Spleen (tissue), 11 donors: ENCODE measurements at regions not wholly inside any gene's neighbourhood (a gene's known extent, or its start where the extent isn't known, plus 50 kb on each side); places are given as distances from the start of the nearest gene placed in this dataset.

Source experiments
- DNase-seq: peaks from one replicate; pipeline ENCODE4 v3.0.0-alpha.2; 2020
- H3K27ac ChIP-seq, 8 donors: fragments of 200-600 bp; sonication (generic) in 7 of 8; 1 replicate in 4 of 8; 2 replicates in 4 of 8; pipeline versions ENCODE4 v1.5.0 to v1.8.0; 2016 to 2021; ENCODE audit warnings: inconsistent platforms in 4 of 8, mild to moderate bottlenecking in 4 of 8, moderate library complexity in 1 of 8
- H3K27me3 ChIP-seq, 7 donors: fragments of 200-600 bp; sonication (generic) in 6 of 7; replicated peaks in 1 of 7; 1 replicate in 4 of 7; 2 replicates in 3 of 7; pipeline versions ENCODE4 v1.5.0 to v1.8.0; 2016 to 2021; ENCODE audit warnings: inconsistent platforms in 3 of 7, mild to moderate bottlenecking in 1 of 7
- H3K36me3 ChIP-seq, 6 donors: fragments of 200-600 bp; sonication (generic) in 5 of 6; 1 replicate in 4 of 6; 2 replicates in 2 of 6; pipeline versions ENCODE4 v1.5.0 to v1.8.0; 2016 to 2021; ENCODE audit warnings: inconsistent platforms in 2 of 6
- H3K4me1 ChIP-seq, 6 donors: fragments of 200-600 bp; sonication (generic) in 5 of 6; 1 replicate in 3 of 6; 2 replicates in 3 of 6; pipeline versions ENCODE4 v1.5.0 to v1.8.0; 2016 to 2021; ENCODE audit warnings: inconsistent platforms in 3 of 6
- H3K4me3 ChIP-seq, 8 donors: fragments of 200-600 bp; sonication (generic) in 7 of 8; 1 replicate in 4 of 8; 2 replicates in 4 of 8; pipeline versions ENCODE4 v1.5.0 to v1.8.0; 2016 to 2021; ENCODE audit warnings: inconsistent platforms in 4 of 8, mild to moderate bottlenecking in 4 of 8, moderate library complexity in 2 of 8
- H3K9me3 ChIP-seq, 8 donors: fragments of 200-600 bp; sonication (generic) in 7 of 8; 1 replicate in 4 of 8; 2 replicates in 4 of 8; pipeline versions ENCODE4 v1.5.0 to v1.8.0; 2016 to 2021; ENCODE audit warnings: inconsistent platforms in 4 of 8
- CTCF ChIP-seq, 11 experiments: fragments of 200-600 bp in 7 of 11; fragments of 450-650 bp in 4 of 11; sonication (generic) in 4 of 11; IDR thresholded peaks in 8 of 11; conservative IDR thresholded peaks in 3 of 11; 1 replicate in 7 of 11; 2 replicates in 4 of 11; pipeline versions ENCODE4 v1.4.0 to v1.8.0; 2016 to 2021; ENCODE audit warnings: antibody characterized with exemption in 11 of 11, inconsistent platforms in 4 of 11, mild to moderate bottlenecking in 1 of 11
- POLR2A ChIP-seq, 3 donors: fragments of 450-650 bp; IDR thresholded peaks; one replicate each; pipeline ENCODE4 v1.5.1; 2017; ENCODE audit warnings: antibody characterized with exemption in 3 of 3, mild to moderate bottlenecking in 1 of 3
- POLR2AphosphoS5 ChIP-seq, 3 donors: sonication (generic); formaldehyde crosslinking; IDR thresholded peaks; one replicate each; pipeline ENCODE4 v1.5.1; 2017; ENCODE audit warnings: antibody characterized with exemption in 3 of 3
- WGBS, 5 donors: extraction: QIAGEN DNeasy Blood & Tissue Kit in 3 of 5; methylation state at CpG; one replicate each; pipeline versions ENCODE4 v1.1.5 to v1.1.7; 2013 to 2018; 5-methylcytosine and 5-hydroxymethylcytosine counted together
- intact Hi-C: fragments of 100-400 bp; cut with DNase I; formaldehyde crosslinking; loops from one replicate; pipeline ENCODE4 v1.15.0; 2023; ENCODE audit warnings: low total_unique reads
- donor health status: healthy with polysubstance abuse.
- donor health status: DM: no; HTN: no; CAD: no; lungs with moderate emphysema.
- donor health status: DM: no; HTN: no; CAD: no.
- donor health status: Bipolar disorder and iron deficiency.
- donor health status: healthy.
- donor health status: DM: no; HTN: no; CAD: no.
- donor health status: DM: yes; HTN: yes; CAD: no.

- H3K27ac ChIP-seq: no peak overlapping the region
- intact Hi-C loops: no loop called here
- TF ChIP-seq POLR2AphosphoS5 (IDR thresholded peaks at IDR 0.05): no peak
- no peak for TF ChIP-seq CTCF (IDR thresholded peaks at IDR 0.05 in 8 of 11, conservative IDR thresholded peaks at IDR 0.05 in 3 of 11)
- TF ChIP-seq POLR2A (IDR thresholded peaks at IDR 0.05): no peak
- no peaks in the 10 kb centered on the region for H3K4me1 ChIP-seq
- H3K9me3 ChIP-seq: no peaks in the 10 kb centered on the region
- 65 to 81% (median 73%) methylated on average over 4 of the region's 4 CpGs for WGBS, 5 donors
- H3K4me3 ChIP-seq: no peak overlapping the region
- no peaks in the 10 kb centered on the region for H3K27me3 ChIP-seq
- H3K36me3 ChIP-seq: no peaks in the 10 kb centered on the region
- DNase-seq: no peak
Measured at GRCh38 chr1:165045902-165046301, 310.6 kb downstream of the LMX1A start.

- Histone ChIP-seq H3K36me3 (no peaks in the 10 kb centered on the region), H3K4me3 (no peak overlapping the region), H3K27ac (no peak overlapping the region), H3K9me3 (no peaks in the 10 kb centered on the region), H3K4me1 (no peaks in the 10 kb centered on the region), H3K27me3 (no peaks in the 10 kb centered on the region)
- intact Hi-C loops: no loop called here
- 59 to 79% (median 66%) methylated on average over 1 of the region's 1 CpG for WGBS, 5 donors
- TF ChIP-seq POLR2AphosphoS5 (IDR thresholded peaks at IDR 0.05): no peak
- no peak for TF ChIP-seq POLR2A (IDR thresholded peaks at IDR 0.05)
- no peak for TF ChIP-seq CTCF (IDR thresholded peaks at IDR 0.05 in 8 of 11, conservative IDR thresholded peaks at IDR 0.05 in 3 of 11)
- no peak for DNase-seq
Measured at GRCh38 chr1:165040641-165041040, 315.9 kb downstream of the LMX1A start.

- 69 to 88% (median 76%) methylated on average over 3 of the region's 3 CpGs for WGBS, 5 donors
- Histone ChIP-seq H3K27me3 (no peaks in the 10 kb centered on the region), H3K9me3 (no peaks in the 10 kb centered on the region), H3K36me3 (no peaks in the 10 kb centered on the region), H3K4me1 (no peaks in the 10 kb centered on the region), H3K4me3 (no peak overlapping the region), H3K27ac (no peak overlapping the region)
- intact Hi-C loops: no loop called here
- DNase-seq: no peak
- TF ChIP-seq POLR2A (IDR thresholded peaks at IDR 0.05) (no peak), POLR2AphosphoS5 (IDR thresholded peaks at IDR 0.05) (no peak), CTCF (IDR thresholded peaks at IDR 0.05 in 8 of 11, conservative IDR thresholded peaks at IDR 0.05 in 3 of 11) (no peak)
Measured at GRCh38 chr1:165039996-165040395, 316.5 kb downstream of the LMX1A start.

- TF ChIP-seq POLR2AphosphoS5 (IDR thresholded peaks at IDR 0.05): no peak
- no peak for TF ChIP-seq POLR2A (IDR thresholded peaks at IDR 0.05)
- no peak for TF ChIP-seq CTCF (IDR thresholded peaks at IDR 0.05 in 8 of 11, conservative IDR thresholded peaks at IDR 0.05 in 3 of 11)
- Histone ChIP-seq H3K4me3 (no peak overlapping the region), H3K4me1 (no peaks in the 10 kb centered on the region), H3K9me3 (no peaks in the 10 kb centered on the region), H3K36me3 (no peaks in the 10 kb centered on the region), H3K27me3 (no peaks in the 10 kb centered on the region), H3K27ac (no peak overlapping the region)
- intact Hi-C loops: no loop called here
- WGBS, 5 donors: 86 to 94% (median 91%) methylated on average over 6 of the region's 6 CpGs
- no peak for DNase-seq
Measured at GRCh38 chr1:165036403-165036802, 320.1 kb downstream of the LMX1A start.
